ENCODE measurements at regions not wholly inside any gene's neighbourhood (a gene's known extent, or its start where the extent isn't known, plus 50 kb on each side); places are given as distances from the start of the nearest gene placed in this dataset.

GRCh38 chr2:60285626-60286316 lies 267.7 kb downstream of the BCL11A start:
- H3K27me3 ChIP-seq (ENCODE audit: control insufficient read depth in 1 of 2, insufficient read depth in 2 of 2, low read length in 2 of 2), result no peaks in the 10 kb centered on the region
- no peak overlapping the region for H3K4me3 ChIP-seq (ENCODE audit: low read depth in 1 of 2, low read length in 2 of 2)
- H3K4me1 ChIP-seq (ENCODE audit: insufficient read depth, low read length), result no peaks in the 10 kb centered on the region
- no peaks in the 10 kb centered on the region for H3K9me3 ChIP-seq (ENCODE audit: low read length)
- no peak overlapping the region for H3K9ac ChIP-seq (ENCODE audit: low read length)
- no peaks in the 10 kb centered on the region for H3K36me3 ChIP-seq (ENCODE audit: insufficient read depth, low read length)
- H3K27ac ChIP-seq (ENCODE audit: low read depth, low read length), result no peak overlapping the region

GRCh38 chr2:60283626-60284025 lies 269.8 kb downstream of the BCL11A start:
- no peak overlapping the region for H3K27ac ChIP-seq (ENCODE audit: low read depth, low read length)
- no peak overlapping the region for H3K4me3 ChIP-seq (ENCODE audit: low read depth in 1 of 2, low read length in 2 of 2)
- H3K27me3 ChIP-seq (ENCODE audit: control insufficient read depth in 1 of 2, insufficient read depth in 2 of 2, low read length in 2 of 2), result no peaks in the 10 kb centered on the region
- no peaks in the 10 kb centered on the region for H3K9me3 ChIP-seq (ENCODE audit: low read length)
- H3K4me1 ChIP-seq (ENCODE audit: insufficient read depth, low read length), result no peaks in the 10 kb centered on the region
- no peak overlapping the region for H3K9ac ChIP-seq (ENCODE audit: low read length)
- no peaks in the 10 kb centered on the region for H3K36me3 ChIP-seq (ENCODE audit: insufficient read depth, low read length)

- no peak overlapping the region for H3K9ac ChIP-seq (ENCODE audit: low read length)
- H3K27ac ChIP-seq (ENCODE audit: low read depth, low read length), result no peak overlapping the region
- H3K27me3 ChIP-seq (ENCODE audit: control insufficient read depth in 1 of 2, insufficient read depth in 2 of 2, low read length in 2 of 2), result no peaks in the 10 kb centered on the region
- H3K4me3 ChIP-seq (ENCODE audit: low read depth in 1 of 2, low read length in 2 of 2), result no peak overlapping the region
- no peaks in the 10 kb centered on the region for H3K4me1 ChIP-seq (ENCODE audit: insufficient read depth, low read length)
- H3K36me3 ChIP-seq (ENCODE audit: insufficient read depth, low read length), result no peaks in the 10 kb centered on the region
- no peaks in the 10 kb centered on the region for H3K9me3 ChIP-seq (ENCODE audit: low read length)
These were observed 270.6 kb downstream of the BCL11A start for GRCh38 chr2:60282886-60283285.

GRCh38 chr2:60281730-60282129 lies 271.7 kb downstream of the BCL11A start:
- no peaks in the 10 kb centered on the region for H3K27me3 ChIP-seq (ENCODE audit: control insufficient read depth in 1 of 2, insufficient read depth in 2 of 2, low read length in 2 of 2)
- no peak overlapping the region for H3K27ac ChIP-seq (ENCODE audit: low read depth, low read length)
- H3K4me3 ChIP-seq (ENCODE audit: low read depth in 1 of 2, low read length in 2 of 2), result no peak overlapping the region
- no peak overlapping the region for H3K9ac ChIP-seq (ENCODE audit: low read length)
- no peaks in the 10 kb centered on the region for H3K4me1 ChIP-seq (ENCODE audit: insufficient read depth, low read length)
- no peaks in the 10 kb centered on the region for H3K9me3 ChIP-seq (ENCODE audit: low read length)
- no peaks in the 10 kb centered on the region for H3K36me3 ChIP-seq (ENCODE audit: insufficient read depth, low read length)

GRCh38 chr2:60280238-60280637 lies 273.2 kb downstream of the BCL11A start:
- no peak overlapping the region for H3K4me3 ChIP-seq (ENCODE audit: low read depth in 1 of 2, low read length in 2 of 2)
- H3K27ac ChIP-seq (ENCODE audit: low read depth, low read length), result no peak overlapping the region
- no peaks in the 10 kb centered on the region for H3K9me3 ChIP-seq (ENCODE audit: low read length)
- H3K36me3 ChIP-seq (ENCODE audit: insufficient read depth, low read length), result no peaks in the 10 kb centered on the region
- no peaks in the 10 kb centered on the region for H3K4me1 ChIP-seq (ENCODE audit: insufficient read depth, low read length)
- no peaks in the 10 kb centered on the region for H3K27me3 ChIP-seq (ENCODE audit: control insufficient read depth in 1 of 2, insufficient read depth in 2 of 2, low read length in 2 of 2)
- H3K9ac ChIP-seq (ENCODE audit: low read length), result no peak overlapping the region

GRCh38 chr2:60278906-60279305 lies 274.5 kb downstream of the BCL11A start:
- H3K27ac ChIP-seq (ENCODE audit: low read depth, low read length), result no peak overlapping the region
- no peaks in the 10 kb centered on the region for H3K27me3 ChIP-seq (ENCODE audit: control insufficient read depth in 1 of 2, insufficient read depth in 2 of 2, low read length in 2 of 2)
- H3K4me1 ChIP-seq (ENCODE audit: insufficient read depth, low read length), result no peaks in the 10 kb centered on the region
- H3K9ac ChIP-seq (ENCODE audit: low read length), result no peak overlapping the region
- H3K4me3 ChIP-seq (ENCODE audit: low read depth in 1 of 2, low read length in 2 of 2), result no peak overlapping the region
- peaks cover 4% of the 10 kb centered on the region for H3K9me3 ChIP-seq (ENCODE audit: low read length)
- H3K36me3 ChIP-seq (ENCODE audit: insufficient read depth, low read length), result no peaks in the 10 kb centered on the region

GRCh38 chr2:60275958-60276357 lies 277.5 kb downstream of the BCL11A start:
- Histone ChIP-seq H3K36me3 (ENCODE audit: insufficient read depth, low read length) (no peaks in the 10 kb centered on the region), H3K4me3 (ENCODE audit: low read depth in 1 of 2, low read length in 2 of 2) (no peak overlapping the region)

GRCh38 chr2:60273836-60274235 lies 279.6 kb downstream of the BCL11A start:
- H3K27me3 ChIP-seq (ENCODE audit: control insufficient read depth in 1 of 2, insufficient read depth in 2 of 2, low read length in 2 of 2), result no peaks in the 10 kb centered on the region
- H3K27ac ChIP-seq (ENCODE audit: low read depth, low read length), result no peak overlapping the region
- H3K4me3 ChIP-seq (ENCODE audit: low read depth in 1 of 2, low read length in 2 of 2), result no peak overlapping the region
- no peak overlapping the region for H3K9ac ChIP-seq (ENCODE audit: low read length)
- no peaks in the 10 kb centered on the region for H3K36me3 ChIP-seq (ENCODE audit: insufficient read depth, low read length)
- H3K4me1 ChIP-seq (ENCODE audit: insufficient read depth, low read length), result no peaks in the 10 kb centered on the region
- H3K9me3 ChIP-seq (ENCODE audit: low read length), result peaks cover 4% of the 10 kb centered on the region

More at GRCh38 chr2:60275958-60276357, 277.5 kb downstream of the BCL11A start:
- Histone ChIP-seq H3K9ac (ENCODE audit: low read length) (no peak overlapping the region), H3K4me1 (ENCODE audit: insufficient read depth, low read length) (no peaks in the 10 kb centered on the region), H3K9me3 (ENCODE audit: low read length) (peaks cover 4% of the 10 kb centered on the region), H3K27me3 (ENCODE audit: control insufficient read depth in 1 of 2, insufficient read depth in 2 of 2, low read length in 2 of 2) (no peaks in the 10 kb centered on the region), H3K27ac (ENCODE audit: low read depth, low read length) (no peak overlapping the region)

- Histone ChIP-seq H3K36me3 (ENCODE audit: insufficient read depth, low read length) (no peaks in the 10 kb centered on the region), H3K9ac (ENCODE audit: low read length) (no peak overlapping the region), H3K9me3 (ENCODE audit: low read length) (peaks cover 4% of the 10 kb centered on the region), H3K4me1 (ENCODE audit: insufficient read depth, low read length) (no peaks in the 10 kb centered on the region), H3K4me3 (ENCODE audit: low read depth in 1 of 2, low read length in 2 of 2) (no peak overlapping the region), H3K27ac (ENCODE audit: low read depth, low read length) (no peak overlapping the region), H3K27me3 (ENCODE audit: control insufficient read depth in 1 of 2, insufficient read depth in 2 of 2, low read length in 2 of 2) (no peaks in the 10 kb centered on the region)
These were observed 281.7 kb downstream of the BCL11A start for GRCh38 chr2:60271713-60272112.

GRCh38 chr2:60271131-60271530 lies 282.3 kb downstream of the BCL11A start:
- H3K4me3 ChIP-seq (ENCODE audit: low read depth in 1 of 2, low read length in 2 of 2), result no peak overlapping the region
- H3K9me3 ChIP-seq (ENCODE audit: low read length), result peaks cover 4% of the 10 kb centered on the region
- no peaks in the 10 kb centered on the region for H3K4me1 ChIP-seq (ENCODE audit: insufficient read depth, low read length)

GRCh38 chr2:60268661-60269060 lies 284.8 kb downstream of the BCL11A start:
- H3K9me3 ChIP-seq (ENCODE audit: low read length), result no peaks in the 10 kb centered on the region
- no peak overlapping the region for H3K4me3 ChIP-seq (ENCODE audit: low read depth in 1 of 2, low read length in 2 of 2)
- no peaks in the 10 kb centered on the region for H3K36me3 ChIP-seq (ENCODE audit: insufficient read depth, low read length)
- H3K4me1 ChIP-seq (ENCODE audit: insufficient read depth, low read length), result no peaks in the 10 kb centered on the region
- no peak overlapping the region for H3K9ac ChIP-seq (ENCODE audit: low read length)
- H3K27ac ChIP-seq (ENCODE audit: low read depth, low read length), result no peak overlapping the region
- H3K27me3 ChIP-seq (ENCODE audit: control insufficient read depth in 1 of 2, insufficient read depth in 2 of 2, low read length in 2 of 2), result no peaks in the 10 kb centered on the region

More at GRCh38 chr2:60271131-60271530, 282.3 kb downstream of the BCL11A start:
- Histone ChIP-seq H3K27ac (ENCODE audit: low read depth, low read length) (no peak overlapping the region), H3K27me3 (ENCODE audit: control insufficient read depth in 1 of 2, insufficient read depth in 2 of 2, low read length in 2 of 2) (no peaks in the 10 kb centered on the region), H3K36me3 (ENCODE audit: insufficient read depth, low read length) (no peaks in the 10 kb centered on the region), H3K9ac (ENCODE audit: low read length) (no peak overlapping the region)

GRCh38 chr2:60268032-60268431 lies 285.4 kb downstream of the BCL11A start:
- Histone ChIP-seq H3K27ac (ENCODE audit: low read depth, low read length) (no peak overlapping the region), H3K36me3 (ENCODE audit: insufficient read depth, low read length) (no peaks in the 10 kb centered on the region), H3K27me3 (ENCODE audit: control insufficient read depth in 1 of 2, insufficient read depth in 2 of 2, low read length in 2 of 2) (no peaks in the 10 kb centered on the region), H3K9me3 (ENCODE audit: low read length) (no peaks in the 10 kb centered on the region), H3K4me3 (ENCODE audit: low read depth in 1 of 2, low read length in 2 of 2) (no peak overlapping the region), H3K4me1 (ENCODE audit: insufficient read depth, low read length) (no peaks in the 10 kb centered on the region), H3K9ac (ENCODE audit: low read length) (no peak overlapping the region)

All from muscle layer of colon (tissue), 2 donors.